GM12874 (cell line): ENCODE measurements at regions not wholly inside any gene's neighbourhood (a gene's known extent, or its start where the extent isn't known, plus 50 kb on each side); places are given as distances from the start of the nearest gene placed in this dataset.

Source experiments
- TF ChIP-seq, protein P1 (sequence below): IDR thresholded peaks from 2 replicates; pipeline ENCODE4 v1.5.1; 2011; ENCODE audit warnings: low read depth, mild to moderate bottlenecking, control low read depth, low read length, moderate library complexity; ENCODE audit not compliant: insufficient read depth

GRCh38 chr3:5510300-5510699 is 322.8 kb downstream of the EDEM1 start:
- TF ChIP-seq, protein P1, sequence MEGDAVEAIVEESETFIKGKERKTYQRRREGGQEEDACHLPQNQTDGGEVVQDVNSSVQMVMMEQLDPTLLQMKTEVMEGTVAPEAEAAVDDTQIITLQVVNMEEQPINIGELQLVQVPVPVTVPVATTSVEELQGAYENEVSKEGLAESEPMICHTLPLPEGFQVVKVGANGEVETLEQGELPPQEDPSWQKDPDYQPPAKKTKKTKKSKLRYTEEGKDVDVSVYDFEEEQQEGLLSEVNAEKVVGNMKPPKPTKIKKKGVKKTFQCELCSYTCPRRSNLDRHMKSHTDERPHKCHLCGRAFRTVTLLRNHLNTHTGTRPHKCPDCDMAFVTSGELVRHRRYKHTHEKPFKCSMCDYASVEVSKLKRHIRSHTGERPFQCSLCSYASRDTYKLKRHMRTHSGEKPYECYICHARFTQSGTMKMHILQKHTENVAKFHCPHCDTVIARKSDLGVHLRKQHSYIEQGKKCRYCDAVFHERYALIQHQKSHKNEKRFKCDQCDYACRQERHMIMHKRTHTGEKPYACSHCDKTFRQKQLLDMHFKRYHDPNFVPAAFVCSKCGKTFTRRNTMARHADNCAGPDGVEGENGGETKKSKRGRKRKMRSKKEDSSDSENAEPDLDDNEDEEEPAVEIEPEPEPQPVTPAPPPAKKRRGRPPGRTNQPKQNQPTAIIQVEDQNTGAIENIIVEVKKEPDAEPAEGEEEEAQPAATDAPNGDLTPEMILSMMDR = no peak

DNA sequence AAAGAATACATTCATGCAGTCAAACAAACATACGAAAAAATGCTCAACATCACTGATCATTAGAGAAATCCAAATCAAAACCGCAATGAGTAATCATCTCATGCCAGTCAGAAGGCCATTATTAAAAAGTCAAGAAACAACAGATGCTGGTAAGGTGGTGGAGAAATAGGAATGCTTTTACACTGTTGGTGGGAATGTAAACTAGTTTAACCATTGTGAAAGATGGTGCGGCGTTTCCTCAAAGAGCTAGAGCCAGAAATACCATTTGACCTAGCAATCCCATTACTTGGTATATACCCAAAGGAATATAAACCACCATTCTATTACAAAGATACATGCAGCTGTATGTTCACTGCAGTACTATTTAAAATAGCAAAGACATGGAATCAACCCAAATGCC is 330.4 kb downstream of the EDEM1 start:
- TF ChIP-seq, protein P1 = no peak

DNA sequence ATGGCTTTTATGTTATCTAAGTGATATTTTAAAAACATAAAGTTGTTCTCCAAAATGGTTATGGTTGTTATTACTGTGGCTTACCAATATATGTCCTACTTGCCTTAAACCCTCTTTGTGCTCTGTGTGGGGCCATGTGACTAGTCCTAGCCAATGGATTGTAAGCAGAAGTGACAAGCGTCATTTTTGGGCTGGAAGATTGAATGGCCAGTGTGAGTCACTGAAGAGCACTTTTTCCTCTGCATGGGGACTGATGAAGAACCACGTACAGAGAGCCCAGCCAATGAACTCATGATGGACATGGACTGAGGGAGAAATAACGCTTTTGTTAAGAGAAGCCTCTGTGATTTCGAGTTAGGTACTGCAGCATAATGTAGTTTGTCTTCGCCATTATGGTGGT is 332.7 kb downstream of the EDEM1 start:
- TF ChIP-seq, protein P1 = no peak

DNA sequence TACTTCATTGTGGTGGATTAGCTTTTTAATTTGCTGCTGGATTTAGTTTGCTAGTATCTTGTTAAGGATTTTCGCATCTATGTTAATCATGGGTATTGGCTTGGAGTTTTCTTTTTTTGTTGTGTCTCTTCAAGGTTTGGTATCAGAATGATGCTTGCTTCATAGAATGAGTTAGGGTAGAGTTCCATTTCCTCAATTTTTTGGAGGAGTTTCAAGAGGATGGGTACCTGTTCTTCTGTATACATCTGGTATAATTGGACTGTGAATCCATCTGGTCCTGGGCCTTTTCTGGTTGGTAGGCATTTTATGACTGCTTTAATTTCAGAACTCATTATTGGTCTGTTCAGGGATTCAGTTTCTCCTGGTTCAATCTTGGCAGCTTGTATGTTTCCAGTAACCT is 335.6 kb downstream of the EDEM1 start:
- TF ChIP-seq, protein P1 = no peak

GRCh38 chr3:5531039-5531438 is 343.5 kb downstream of the EDEM1 start:
- TF ChIP-seq, protein P1 = no peak

DNA sequence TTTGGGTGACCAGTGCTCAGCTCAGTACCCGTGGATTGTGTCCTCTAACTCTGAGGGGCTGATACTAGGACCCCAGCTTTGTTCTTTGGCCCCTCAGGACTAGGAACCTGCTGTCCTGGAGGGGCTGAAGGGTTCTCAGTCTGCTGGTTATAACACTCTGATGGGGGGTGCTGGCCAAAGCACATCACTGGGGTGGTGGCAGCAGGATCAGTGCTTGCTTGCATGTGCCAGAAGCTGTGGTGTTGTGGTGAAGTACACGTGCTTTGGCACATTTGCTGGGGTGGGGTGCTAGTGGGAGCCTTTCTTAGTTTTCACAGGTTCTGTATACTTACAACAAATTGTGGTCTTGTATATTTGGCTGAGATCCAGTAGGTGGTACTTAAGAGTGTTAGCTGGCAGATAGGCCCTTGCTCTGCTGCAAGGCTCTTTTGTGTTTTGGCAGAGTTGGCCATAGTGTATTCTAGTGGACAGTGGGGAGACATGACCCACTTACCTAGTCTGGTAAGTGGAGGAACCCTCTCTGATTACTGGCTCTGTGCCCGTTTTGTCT is 344.3 kb downstream of the EDEM1 start:
- TF ChIP-seq, protein P1 = no peak

DNA sequence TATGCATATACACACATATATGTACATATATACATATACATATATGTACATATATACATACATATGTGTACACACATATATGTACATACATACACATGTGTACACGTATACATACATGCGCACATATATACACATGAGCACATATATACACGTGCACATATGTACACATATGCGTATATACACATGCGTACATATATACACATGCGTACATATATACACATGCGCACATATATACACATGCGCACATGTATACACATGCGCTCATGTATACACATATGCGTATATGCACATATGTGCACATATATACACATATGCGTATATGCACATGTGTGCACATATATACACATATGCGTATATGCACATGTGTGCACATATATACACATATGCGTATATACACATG is 353.0 kb downstream of the EDEM1 start:
- TF ChIP-seq, protein P1 = no peak
